Progenitor cell of endocrine pancreas (in vitro differentiated cells): ENCODE measurements at regions not wholly inside any gene's neighbourhood (a gene's known extent, or its start where the extent isn't known, plus 50 kb on each side); places are given as distances from the start of the nearest gene placed in this dataset.

ENCODE experiments used
- DNase-seq: peaks from one replicate; pipeline ENCODE4 v3.0.0; 2021; ENCODE audit warnings: low spot score; ENCODE audit not compliant: unreplicated experiment
- H3K27ac Mint-ChIP-seq: 2 replicates; pipeline ENCODE4 v1.8.0; 2021; ENCODE audit warnings: mild to moderate bottlenecking, moderate library complexity, mixed read lengths
- H3K27me3 Mint-ChIP-seq: 2 replicates; pipeline ENCODE4 v1.8.0; 2021; ENCODE audit warnings: mixed read lengths
- H3K36me3 Mint-ChIP-seq: 2 replicates; pipeline ENCODE4 v1.8.0; 2022; ENCODE audit warnings: mixed read lengths; ENCODE audit not compliant: insufficient read depth
- H3K4me1 Mint-ChIP-seq: 2 replicates; pipeline ENCODE4 v1.8.0; 2021; ENCODE audit warnings: low read depth, mixed read lengths
- H3K4me3 Mint-ChIP-seq: 2 replicates; pipeline ENCODE4 v1.8.0; 2021; ENCODE audit warnings: low read depth, mild to moderate bottlenecking, moderate library complexity, mixed read lengths
- H3K9me3 Mint-ChIP-seq: 2 replicates; pipeline ENCODE4 v1.8.0; 2021; ENCODE audit warnings: low read depth, mixed read lengths
- CTCF ChIP-seq: fragments of 200-600 bp; sonication (generic); IDR thresholded peaks from one replicate; pipeline ENCODE4 v1.5.0; 2021; ENCODE audit warnings: antibody characterized with exemption, mild to moderate bottlenecking; ENCODE audit not compliant: unreplicated experiment

GRCh38 chr15:73812806-73813465 lies 59.8 kb upstream of the INSYN1 start:
- H3K9me3 Mint-ChIP-seq: no peaks in the 10 kb centered on the region
- no peak overlapping the region for H3K4me3 Mint-ChIP-seq
- no peak for DNase-seq
- no peaks in the 10 kb centered on the region for H3K36me3 Mint-ChIP-seq
- TF ChIP-seq CTCF: no peak
- no peaks in the 10 kb centered on the region for H3K4me1 Mint-ChIP-seq
- H3K27ac Mint-ChIP-seq: no peak overlapping the region
- no peaks in the 10 kb centered on the region for H3K27me3 Mint-ChIP-seq

- peaks cover under 1% of the 10 kb centered on the region for H3K27me3 Mint-ChIP-seq
- H3K4me1 Mint-ChIP-seq: no peaks in the 10 kb centered on the region
- no peaks in the 10 kb centered on the region for H3K36me3 Mint-ChIP-seq
- no peak for DNase-seq
- no peak for TF ChIP-seq CTCF
- no peak overlapping the region for H3K4me3 Mint-ChIP-seq
- H3K9me3 Mint-ChIP-seq: no peaks in the 10 kb centered on the region
- H3K27ac Mint-ChIP-seq: no peak overlapping the region
Observed at GRCh38 chr15:73813589-73813988, 59.8 kb upstream of the TBC1D21 start.

GRCh38 chr15:73818308-73818985 lies 54.9 kb upstream of the TBC1D21 start:
- H3K36me3 Mint-ChIP-seq: no peaks in the 10 kb centered on the region
- no peaks in the 10 kb centered on the region for H3K4me1 Mint-ChIP-seq
- H3K27ac Mint-ChIP-seq: no peak overlapping the region
- no peak overlapping the region for H3K4me3 Mint-ChIP-seq
- peaks cover 5% of the 10 kb centered on the region for H3K27me3 Mint-ChIP-seq
- no peak for TF ChIP-seq CTCF
- DNase-seq: no peak
- no peaks in the 10 kb centered on the region for H3K9me3 Mint-ChIP-seq

- no peak overlapping the region for H3K27ac Mint-ChIP-seq
- no peak for TF ChIP-seq CTCF
- no peaks in the 10 kb centered on the region for H3K4me1 Mint-ChIP-seq
- no peak overlapping the region for H3K4me3 Mint-ChIP-seq
- DNase-seq: no peak
- H3K9me3 Mint-ChIP-seq: no peaks in the 10 kb centered on the region
- H3K27me3 Mint-ChIP-seq: peaks cover 5% of the 10 kb centered on the region
- no peaks in the 10 kb centered on the region for H3K36me3 Mint-ChIP-seq
Observed at GRCh38 chr15:73821181-73821580, 52.2 kb upstream of the TBC1D21 start.

GRCh38 chr15:73822998-73823397 lies 50.4 kb upstream of the TBC1D21 start:
- Mint-ChIP-seq H3K27me3 (peaks cover 12% of the 10 kb centered on the region), H3K4me1 (no peaks in the 10 kb centered on the region), H3K9me3 (no peaks in the 10 kb centered on the region), H3K27ac (no peak overlapping the region), H3K36me3 (no peaks in the 10 kb centered on the region), H3K4me3 (no peak overlapping the region)
- no peak for TF ChIP-seq CTCF
- DNase-seq: no peak
